ENCODE measurements at regions not wholly inside any gene's neighbourhood (a gene's known extent, or its start where the extent isn't known, plus 50 kb on each side); places are given as distances from the start of the nearest gene placed in this dataset.

GRCh38 chr22:48473202-48473601 lies 1354.5 kb downstream of the BRD1 start:
- no peak for TF ChIP-seq CTCF (IDR thresholded peaks at IDR 0.05; ENCODE audit: insufficient read depth, low read length, poor library complexity, severe bottlenecking)
- no peak for TF ChIP-seq EZH2phosphoT487 (conservative IDR thresholded peaks at IDR 0.05; ENCODE audit: low read length)
